T-helper 2 cell treated with Interferon-gamma antibody and Interleukin-4, amounts not matched to agents 100 ng/mL and 5 ng/mL, for 36 hours (primary cell): ENCODE measurements at regions not wholly inside any gene's neighbourhood (a gene's known extent, or its start where the extent isn't known, plus 50 kb on each side); places are given as distances from the start of the nearest gene placed in this dataset.
"Not testable (repeated sequence)": the region's sequence is repeated elsewhere in the genome, so short reads cannot be mapped to it uniquely, and the experiment has no call there.

Source experiments
- intact Hi-C: fragments of 100-400 bp; cut with micrococcal nuclease; formaldehyde crosslinking; loops from one replicate; pipeline ENCODE4 v1.15.1; 2023

DNA sequence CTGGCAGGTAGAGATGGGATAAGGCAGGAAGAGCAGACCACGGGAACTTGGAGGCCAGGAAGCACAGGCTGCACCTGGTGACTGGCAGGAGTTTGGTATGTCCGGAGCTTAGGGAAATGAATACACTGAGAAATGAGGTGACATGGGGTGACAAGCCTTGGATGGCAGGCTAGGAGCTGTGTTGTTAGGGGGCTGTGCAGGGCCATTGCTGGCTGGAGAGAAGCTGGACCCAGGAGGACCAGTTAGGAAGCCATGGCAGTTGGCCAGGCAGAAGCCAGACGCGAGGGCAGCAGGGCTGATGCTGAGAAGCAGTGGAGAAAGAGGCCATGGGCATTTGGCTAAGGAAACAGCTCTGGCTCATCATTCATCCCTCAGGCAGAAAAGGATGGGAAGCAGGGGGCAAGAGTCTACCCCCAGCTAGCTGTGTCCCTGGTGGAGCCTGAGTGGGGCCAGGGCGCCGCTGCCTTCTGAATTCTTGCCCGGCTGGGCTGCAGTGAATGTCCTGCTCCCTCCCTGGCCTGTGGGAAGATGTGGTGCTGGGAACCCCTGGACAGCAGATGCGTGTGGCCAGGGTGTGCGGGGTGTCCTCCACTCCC is 255.8 kb downstream of the FAM43A start:
- intact Hi-C loops, result no loop called here

- intact Hi-C loops, result no loop called here
These were observed 256.4 kb downstream of the FAM43A start for GRCh38 chr3:194941956-194942511.

- intact Hi-C loops, result no loop called here
These were observed 258.8 kb downstream of the FAM43A start for GRCh38 chr3:194944526-194944925.

GRCh38 chr3:194945508-194945907 is 259.8 kb downstream of the FAM43A start:
- intact Hi-C loops, result no loop called here

GRCh38 chr3:194946091-194946490 is 260.4 kb downstream of the FAM43A start:
- intact Hi-C loops, result no loop called here

- intact Hi-C loops, result no loop called here
These were observed 263.9 kb downstream of the FAM43A start for GRCh38 chr3:194949592-194949991.

- intact Hi-C loops, result no loop called here
These were observed 265.4 kb downstream of the FAM43A start for GRCh38 chr3:194950906-194951628.

- intact Hi-C loops, result not testable (repeated sequence)
These were observed 265.9 kb downstream of the FAM43A start for GRCh38 chr3:194951629-194951920.

DNA sequence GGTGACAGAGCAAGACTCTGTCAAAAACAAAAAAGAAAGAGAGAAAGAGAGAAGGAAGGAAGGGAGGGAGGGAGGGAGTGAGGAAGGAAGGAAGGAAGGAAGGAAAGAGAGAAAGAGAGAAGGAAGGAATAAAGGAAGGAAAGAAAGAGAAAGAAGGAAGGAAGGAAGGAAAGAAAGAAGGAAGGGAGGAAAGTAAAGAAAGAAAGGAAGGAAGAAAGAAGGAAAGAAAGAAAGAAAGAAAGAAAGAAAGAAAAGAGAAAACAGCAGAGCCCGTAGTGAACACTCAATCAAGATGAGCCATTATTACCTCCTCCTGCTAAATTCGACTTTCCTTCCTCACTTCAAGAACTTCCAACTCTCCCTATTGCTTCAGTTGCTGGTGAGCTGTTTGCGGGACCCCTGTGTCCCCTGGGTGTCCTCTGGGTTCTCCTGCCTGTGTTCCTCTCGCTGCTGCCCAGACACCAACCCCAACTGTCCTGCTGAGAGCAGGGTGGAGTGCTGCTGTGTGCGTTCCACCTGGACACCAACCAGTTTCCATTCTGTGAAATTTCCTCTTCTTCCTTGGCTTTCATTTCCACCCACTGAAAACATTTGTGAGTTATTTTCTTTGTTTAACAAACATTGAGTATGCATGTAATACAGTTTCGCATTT is 266.4 kb downstream of the FAM43A start:
- intact Hi-C loops, result no loop called here

- intact Hi-C loops, result no loop called here
These were observed 267.2 kb downstream of the FAM43A start for GRCh38 chr3:194952841-194953241.

DNA sequence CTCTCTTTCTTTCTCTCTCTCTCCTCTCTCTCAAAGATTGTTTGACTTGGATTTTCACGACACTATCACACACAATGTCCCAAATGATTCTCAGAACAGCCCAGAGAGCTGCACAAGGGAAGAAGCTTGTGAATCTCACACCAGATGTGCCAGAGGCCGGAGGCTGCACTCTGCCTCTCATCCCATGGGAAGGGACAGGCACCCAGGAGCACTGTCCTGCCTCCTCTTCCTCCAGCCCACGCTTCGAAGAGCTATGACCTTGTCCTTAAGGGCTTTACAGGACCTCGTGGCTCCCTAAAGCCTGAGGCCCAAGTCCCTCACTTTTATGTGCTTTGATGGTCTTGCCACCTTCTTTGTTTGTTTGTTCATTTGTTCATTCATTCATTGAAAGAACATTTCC is 267.6 kb downstream of the FAM43A start:
- intact Hi-C loops, result no loop called here

DNA sequence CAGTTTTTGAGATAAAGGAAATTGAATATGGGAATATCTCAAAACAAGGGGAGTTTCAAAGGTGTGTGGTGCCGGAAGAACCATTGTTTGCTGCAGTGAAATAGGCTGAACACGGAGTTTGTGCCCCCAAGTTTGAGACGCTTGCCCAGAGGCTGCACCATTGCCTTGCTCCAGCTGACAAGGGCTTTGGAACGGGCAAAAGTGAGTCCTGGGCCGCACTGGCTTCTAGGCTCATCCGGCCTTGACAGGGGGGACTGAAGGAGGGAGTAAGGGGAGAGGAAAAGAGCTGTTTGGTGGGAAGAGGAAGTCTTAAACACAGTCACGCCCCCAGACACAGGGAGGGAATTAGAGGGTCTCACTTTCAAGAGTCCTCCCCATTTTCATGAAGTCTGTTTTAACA is 269.9 kb downstream of the FAM43A start:
- intact Hi-C loops, result no loop called here

GRCh38 chr3:194955979-194956696 is 270.5 kb downstream of the FAM43A start:
- intact Hi-C loops, result no loop called here

DNA sequence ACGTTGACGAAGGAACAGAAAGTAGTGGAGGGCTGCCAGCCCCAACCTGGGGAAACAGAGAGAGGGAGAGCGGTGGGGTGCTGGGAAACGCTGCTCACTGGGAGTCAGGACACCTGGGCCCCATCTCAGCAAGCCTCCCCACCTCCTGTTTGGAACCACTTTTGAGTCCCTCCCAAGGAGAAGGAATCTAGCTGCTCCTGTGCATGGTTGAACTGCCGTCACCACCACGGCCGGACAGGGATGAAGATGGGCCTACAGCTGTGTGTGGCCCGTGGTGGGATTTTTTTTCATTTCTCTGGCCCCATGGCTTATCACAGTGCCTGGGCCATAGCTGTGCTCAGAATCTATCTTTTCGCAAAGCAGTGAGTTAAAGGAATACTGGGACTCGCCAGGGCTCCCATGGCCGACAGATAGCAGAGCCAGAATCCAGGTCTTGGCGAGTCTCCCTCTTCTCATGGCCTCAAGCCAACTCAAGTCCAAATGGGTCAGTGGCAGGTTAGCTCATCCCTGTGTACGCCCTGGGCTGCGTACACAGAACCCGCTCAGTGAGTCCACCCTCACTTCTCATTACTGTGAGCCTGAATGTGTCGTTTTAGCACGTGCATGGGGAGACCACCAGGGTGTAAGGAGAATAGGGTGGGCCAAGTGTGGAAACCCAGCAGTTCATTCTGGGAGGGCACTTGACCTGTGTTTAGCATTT is 271.2 kb downstream of the FAM43A start:
- intact Hi-C loops, result no loop called here

DNA sequence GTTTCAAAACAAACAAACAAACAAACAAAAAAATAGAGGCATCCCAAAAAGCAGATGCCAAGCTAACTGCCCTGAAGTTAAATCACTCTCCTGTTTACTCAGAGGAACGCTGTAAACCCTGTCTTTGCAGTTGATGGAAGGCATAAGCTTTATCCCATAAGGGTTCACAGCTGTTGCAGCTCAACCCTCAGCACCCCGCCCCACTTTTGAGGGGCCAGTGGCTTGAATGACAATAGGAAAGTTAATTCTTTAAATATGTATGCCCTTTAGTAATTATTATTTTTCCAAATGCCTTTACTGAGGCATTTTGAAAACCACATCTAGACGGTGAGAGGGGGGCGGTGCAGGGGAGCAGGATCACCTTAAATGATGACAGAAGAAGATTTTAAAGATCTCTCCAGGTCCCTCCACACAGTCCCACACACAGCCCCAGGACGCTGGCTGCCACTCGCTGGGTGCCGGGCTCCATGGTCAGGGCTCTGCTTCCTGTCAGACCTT is 272.1 kb downstream of the FAM43A start:
- intact Hi-C loops, result no loop called here

- intact Hi-C loops, result no loop called here
These were observed 273.5 kb downstream of the FAM43A start for GRCh38 chr3:194959217-194959616.

DNA sequence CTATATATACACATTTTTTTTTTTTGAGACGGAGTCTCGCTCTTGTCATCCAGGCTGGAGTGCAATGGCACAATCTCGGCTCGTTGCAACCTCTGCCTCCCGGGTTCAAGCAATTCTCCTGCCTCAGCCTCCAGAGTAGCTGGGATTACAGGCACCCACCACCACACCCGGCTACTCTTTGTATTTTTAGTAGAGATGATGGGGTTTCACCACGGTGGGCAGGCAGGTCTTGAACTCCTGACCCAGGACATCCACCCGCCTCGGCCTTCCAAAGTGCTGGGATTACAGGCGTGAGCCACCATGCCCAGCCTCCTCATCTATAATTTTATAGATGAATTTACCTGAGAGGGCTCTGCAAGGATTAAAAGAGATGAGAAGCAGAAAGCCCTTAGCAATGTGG is 274.0 kb downstream of the FAM43A start:
- intact Hi-C loops, result not testable (repeated sequence)

GRCh38 chr3:194960446-194961032 is 274.9 kb downstream of the FAM43A start:
- intact Hi-C loops, result no loop called here

- intact Hi-C loops, result no loop called here
These were observed 275.5 kb downstream of the FAM43A start for GRCh38 chr3:194961149-194961548.

GRCh38 chr3:194961571-194961970 is 275.9 kb downstream of the FAM43A start:
- intact Hi-C loops, result no loop called here

- intact Hi-C loops, result no loop called here
These were observed 276.4 kb downstream of the FAM43A start for GRCh38 chr3:194962056-194962455.
